ENCODE measurements at regions not wholly inside any gene's neighbourhood (a gene's known extent, or its start where the extent isn't known, plus 50 kb on each side); places are given as distances from the start of the nearest gene placed in this dataset.

DNA sequence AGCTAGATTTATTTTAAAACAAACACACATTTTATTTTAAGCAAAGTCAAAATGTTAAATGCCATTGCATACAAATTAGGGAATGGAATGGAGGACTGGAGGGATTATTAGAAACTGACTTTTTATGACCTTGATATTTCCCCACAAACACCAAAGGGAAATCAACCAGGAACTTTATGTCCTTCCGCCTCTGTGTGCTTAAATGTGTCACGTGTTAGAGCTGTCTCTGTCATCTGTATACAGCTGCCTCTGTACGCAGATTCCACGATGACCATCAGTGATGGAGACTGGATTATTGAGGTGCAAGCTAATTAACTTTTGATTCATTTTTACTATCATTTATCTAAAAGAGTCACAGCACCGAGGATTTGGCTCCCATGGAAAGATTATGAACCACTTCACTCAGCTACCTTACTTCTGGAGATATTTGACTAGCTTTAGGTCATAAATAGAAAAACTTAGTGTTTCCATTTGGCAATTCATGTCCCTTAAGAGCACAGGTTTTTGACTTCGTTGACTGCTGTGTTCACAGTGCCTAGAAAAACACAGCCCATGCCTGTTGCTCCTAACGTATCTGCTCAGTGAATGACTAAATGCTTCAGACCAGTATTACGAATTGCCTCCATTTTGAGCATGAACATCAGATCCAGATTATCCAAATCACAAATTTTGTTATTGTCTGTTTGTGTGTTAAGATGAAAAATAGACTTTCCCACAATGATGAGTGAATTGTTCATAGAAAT is 1048.1 kb downstream of the MCTP2 start (continued):
- TF ChIP-seq, protein P1, sequence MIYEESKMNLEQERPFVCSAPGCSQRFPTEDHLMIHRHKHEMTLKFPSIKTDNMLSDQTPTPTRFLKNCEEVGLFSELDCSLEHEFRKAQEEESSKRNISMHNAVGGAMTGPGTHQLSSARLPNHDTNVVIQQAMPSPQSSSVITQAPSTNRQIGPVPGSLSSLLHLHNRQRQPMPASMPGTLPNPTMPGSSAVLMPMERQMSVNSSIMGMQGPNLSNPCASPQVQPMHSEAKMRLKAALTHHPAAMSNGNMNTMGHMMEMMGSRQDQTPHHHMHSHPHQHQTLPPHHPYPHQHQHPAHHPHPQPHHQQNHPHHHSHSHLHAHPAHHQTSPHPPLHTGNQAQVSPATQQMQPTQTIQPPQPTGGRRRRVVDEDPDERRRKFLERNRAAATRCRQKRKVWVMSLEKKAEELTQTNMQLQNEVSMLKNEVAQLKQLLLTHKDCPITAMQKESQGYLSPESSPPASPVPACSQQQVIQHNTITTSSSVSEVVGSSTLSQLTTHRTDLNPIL (CRISPR knock-in tag; IDR thresholded peaks at IDR 0.05; ENCODE audit: low read depth): no peak
- TF ChIP-seq ESRRG (CRISPR knock-in tag; IDR thresholded peaks at IDR 0.05) (no peak), ARNTL (CRISPR knock-in tag; IDR thresholded peaks at IDR 0.05; ENCODE audit: borderline replicate concordance, low read depth) (no peak), ZC3H10 (CRISPR knock-in tag; IDR thresholded peaks at IDR 0.05) (no peak), OSR1 (CRISPR knock-in tag; IDR thresholded peaks at IDR 0.05) (no peak), ZFP3 (CRISPR knock-in tag; IDR thresholded peaks at IDR 0.05) (no peak), TCF4 (CRISPR knock-in tag; IDR thresholded peaks at IDR 0.05; ENCODE audit: borderline replicate concordance) (no peak)
- TF ChIP-seq, protein P2, sequence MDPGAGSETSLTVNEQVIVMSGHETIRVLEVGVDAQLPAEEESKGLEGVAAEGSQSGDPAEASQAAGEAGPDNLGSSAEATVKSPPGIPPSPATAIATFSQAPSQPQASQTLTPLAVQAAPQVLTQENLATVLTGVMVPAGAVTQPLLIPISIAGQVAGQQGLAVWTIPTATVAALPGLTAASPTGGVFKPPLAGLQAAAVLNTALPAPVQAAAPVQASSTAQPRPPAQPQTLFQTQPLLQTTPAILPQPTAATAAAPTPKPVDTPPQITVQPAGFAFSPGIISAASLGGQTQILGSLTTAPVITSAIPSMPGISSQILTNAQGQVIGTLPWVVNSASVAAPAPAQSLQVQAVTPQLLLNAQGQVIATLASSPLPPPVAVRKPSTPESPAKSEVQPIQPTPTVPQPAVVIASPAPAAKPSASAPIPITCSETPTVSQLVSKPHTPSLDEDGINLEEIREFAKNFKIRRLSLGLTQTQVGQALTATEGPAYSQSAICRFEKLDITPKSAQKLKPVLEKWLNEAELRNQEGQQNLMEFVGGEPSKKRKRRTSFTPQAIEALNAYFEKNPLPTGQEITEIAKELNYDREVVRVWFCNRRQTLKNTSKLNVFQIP (CRISPR knock-in tag; IDR thresholded peaks at IDR 0.05; ENCODE audit: borderline replicate concordance, low read depth): no peak

- TF ChIP-seq TSHZ2 (CRISPR knock-in tag; IDR thresholded peaks at IDR 0.05): no peak
- TF ChIP-seq, protein P1 (CRISPR knock-in tag; IDR thresholded peaks at IDR 0.05; ENCODE audit: low read depth): no peak
- TF ChIP-seq CSRNP3 (CRISPR knock-in tag; IDR thresholded peaks at IDR 0.05): no peak
- no peak for TF ChIP-seq OSR1 (CRISPR knock-in tag; IDR thresholded peaks at IDR 0.05)
- no peak for TF ChIP-seq ISL1 (CRISPR knock-in tag; IDR thresholded peaks at IDR 0.05)
- TF ChIP-seq PPARA (CRISPR knock-in tag; IDR thresholded peaks at IDR 0.05; ENCODE audit: borderline replicate concordance): no peak
- no peak for TF ChIP-seq ZFP3 (CRISPR knock-in tag; IDR thresholded peaks at IDR 0.05)
- no peak for TF ChIP-seq ZC3H10 (CRISPR knock-in tag; IDR thresholded peaks at IDR 0.05)
- no peak for TF ChIP-seq CSDC2 (CRISPR knock-in tag; IDR thresholded peaks at IDR 0.05)
- no peak for TF ChIP-seq ZNF70 (CRISPR knock-in tag; IDR thresholded peaks at IDR 0.05)
- TF ChIP-seq BACH2 (CRISPR knock-in tag; IDR thresholded peaks at IDR 0.05; ENCODE audit: borderline replicate concordance): no peak
- TF ChIP-seq, protein P2 (CRISPR knock-in tag; IDR thresholded peaks at IDR 0.05; ENCODE audit: borderline replicate concordance, low read depth): no peak
- TF ChIP-seq TCF4 (CRISPR knock-in tag; IDR thresholded peaks at IDR 0.05; ENCODE audit: borderline replicate concordance): no peak
- TF ChIP-seq RARB (CRISPR knock-in tag; IDR thresholded peaks at IDR 0.05): no peak
- no peak for TF ChIP-seq SNAI2 (CRISPR knock-in tag; IDR thresholded peaks at IDR 0.05)
- no peak for TF ChIP-seq TOX (CRISPR knock-in tag; IDR thresholded peaks at IDR 0.05; ENCODE audit: borderline replicate concordance)
- no peak for TF ChIP-seq ESRRG (CRISPR knock-in tag; IDR thresholded peaks at IDR 0.05)
- no peak for ATAC-seq
Measured at GRCh38 chr15:95280711-95281110, 1049.3 kb downstream of the MCTP2 start.

GRCh38 chr15:95281470-95281869 is 1049.0 kb upstream of the NR2F2 start:
- no peak for ATAC-seq
- no peak for TF ChIP-seq CSRNP3 (CRISPR knock-in tag; IDR thresholded peaks at IDR 0.05)
- TF ChIP-seq GLIS3 (CRISPR knock-in tag; IDR thresholded peaks at IDR 0.05): no peak

Measured in SK-N-SH treated with all-trans-retinoic acid at 6 μM for 48 hours (cell line).